CD4-positive, alpha-beta T cell treated with Interleukin-17A for 4 hours (primary cell): ENCODE measurements at regions not wholly inside any gene's neighbourhood (a gene's known extent, or its start where the extent isn't known, plus 50 kb on each side); places are given as distances from the start of the nearest gene placed in this dataset.
"Not testable (repeated sequence)": the region's sequence is repeated elsewhere in the genome, so short reads cannot be mapped to it uniquely, and the experiment has no call there.

Experiments used
- DNase-seq: peaks from one replicate; pipeline ENCODE4 v3.0.0-alpha.2; 2020; ENCODE audit warnings: mixed read lengths

- DNase-seq = no peak
Observed at GRCh38 chr7:86002858-86003257, 640.9 kb upstream of the GRM3 start.

GRCh38 chr7:85997515-85997914, 646.2 kb upstream of the GRM3 start:
- no peak for DNase-seq

GRCh38 chr7:85995101-85995500, 648.6 kb upstream of the GRM3 start:
- no peak for DNase-seq

- no peak for DNase-seq
Observed at GRCh38 chr7:85980740-85981139, 663.0 kb upstream of the GRM3 start.

GRCh38 chr7:85974176-85974575, 669.5 kb upstream of the GRM3 start:
- DNase-seq = no peak

GRCh38 chr7:85972504-85973141, 671.1 kb upstream of the GRM3 start:
- DNase-seq = no peak

- DNase-seq = no peak
Observed at GRCh38 chr7:85954961-85955360, 688.7 kb upstream of the GRM3 start.

GRCh38 chr7:85950871-85951270, 692.8 kb upstream of the GRM3 start:
- no peak for DNase-seq

- DNase-seq = no peak
Observed at GRCh38 chr7:85950418-85950817, 693.3 kb upstream of the GRM3 start.

- DNase-seq = no peak
Observed at GRCh38 chr7:85947767-85948166, 695.9 kb upstream of the GRM3 start.

- no peak for DNase-seq
Observed at GRCh38 chr7:85940798-85941197, 702.9 kb upstream of the GRM3 start.

- DNase-seq = no peak
Observed at GRCh38 chr7:85931919-85932318, 711.8 kb upstream of the GRM3 start.

- DNase-seq = no peak
Observed at GRCh38 chr7:85928500-85928899, 715.2 kb upstream of the GRM3 start.

GRCh38 chr7:85927226-85927625, 716.5 kb upstream of the GRM3 start:
- no peak for DNase-seq

- DNase-seq = no peak
Observed at GRCh38 chr7:85924062-85924461, 719.6 kb upstream of the GRM3 start.

- DNase-seq = no peak
Observed at GRCh38 chr7:85916016-85916415, 727.7 kb upstream of the GRM3 start.

GRCh38 chr7:85914437-85914836, 727.6 kb upstream of the SEMA3D start:
- no peak for DNase-seq

- DNase-seq = no peak
Observed at GRCh38 chr7:85908051-85908450, 721.2 kb upstream of the SEMA3D start.

GRCh38 chr7:85897967-85898366, 711.1 kb upstream of the SEMA3D start:
- no peak for DNase-seq

GRCh38 chr7:85896531-85896930, 709.7 kb upstream of the SEMA3D start:
- no peak for DNase-seq

- no peak for DNase-seq
Observed at GRCh38 chr7:85895835-85896234, 709.0 kb upstream of the SEMA3D start.

GRCh38 chr7:85891900-85892299, 705.0 kb upstream of the SEMA3D start:
- DNase-seq = not testable (repeated sequence)

- DNase-seq = no peak
Observed at GRCh38 chr7:85890244-85890811, 703.5 kb upstream of the SEMA3D start.

GRCh38 chr7:85887133-85887532, 700.3 kb upstream of the SEMA3D start:
- DNase-seq = no peak

- DNase-seq = no peak
Observed at GRCh38 chr7:85882335-85882734, 695.5 kb upstream of the SEMA3D start.
